Suprapubic skin (tissue), 4 donors: ENCODE measurements at regions not wholly inside any gene's neighbourhood (a gene's known extent, or its start where the extent isn't known, plus 50 kb on each side); places are given as distances from the start of the nearest gene placed in this dataset.

Source experiments
- CTCF ChIP-seq, 2 donors: fragments of 200-600 bp in 1 of 2; fragments of 450-650 bp in 1 of 2; sonication (generic) in 1 of 2; IDR thresholded peaks; one replicate each; pipeline ENCODE4 v1.5.1; 2016 to 2019; ENCODE audit warnings: antibody characterized with exemption in 2 of 2, mild to moderate bottlenecking in 1 of 2, moderate library complexity in 1 of 2
- POLR2A ChIP-seq, 2 donors: fragments of 450-650 bp; IDR thresholded peaks; one replicate each; pipeline ENCODE4 v1.6.1; 2017; ENCODE audit warnings: antibody characterized with exemption in 2 of 2, mild to moderate bottlenecking in 2 of 2, moderate library complexity in 2 of 2
- POLR2AphosphoS5 ChIP-seq, 3 donors: sonication (generic); formaldehyde crosslinking; IDR thresholded peaks; one replicate each; pipeline ENCODE4 v1.6.1; 2017; ENCODE audit warnings: antibody characterized with exemption in 3 of 3

- no peak for TF ChIP-seq POLR2A (IDR thresholded peaks at IDR 0.05)
- no peak for TF ChIP-seq CTCF (IDR thresholded peaks at IDR 0.05)
- TF ChIP-seq POLR2AphosphoS5 (IDR thresholded peaks at IDR 0.05) = no peak
Observed at GRCh38 chr4:81682492-81682891, 210.8 kb upstream of the RASGEF1B start.
